HG03280 (cell line): ENCODE measurements at regions not wholly inside any gene's neighbourhood (a gene's known extent, or its start where the extent isn't known, plus 50 kb on each side); places are given as distances from the start of the nearest gene placed in this dataset.

Source experiments
- ATAC-seq: cut with Tn5 transposase; IDR thresholded peaks from one replicate; pipeline ENCODE4 v1.9.1; 2021; ENCODE audit warnings: mild to moderate bottlenecking, moderate library complexity; ENCODE audit not compliant: unreplicated experiment

DNA sequence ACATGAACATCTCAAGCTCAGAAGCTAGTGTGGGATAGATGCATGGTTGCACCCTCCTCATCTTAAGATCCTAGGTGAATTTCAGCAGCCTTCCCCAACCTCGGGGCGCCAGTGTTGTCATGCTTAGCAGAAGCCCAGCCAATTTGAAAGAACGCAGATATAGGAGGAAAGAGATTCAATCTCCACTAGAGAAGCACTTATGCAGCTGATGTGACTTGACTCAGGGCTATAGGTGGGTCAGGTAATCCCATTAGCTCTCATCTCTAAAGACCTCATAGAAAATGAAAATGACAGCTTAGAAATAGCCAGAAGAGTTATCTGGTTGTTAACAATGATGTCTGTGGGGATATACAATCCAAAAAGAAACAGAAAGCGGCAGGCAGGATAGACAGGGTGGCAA is 310.5 kb downstream of the GPAM start:
- ATAC-seq, result no peak

DNA sequence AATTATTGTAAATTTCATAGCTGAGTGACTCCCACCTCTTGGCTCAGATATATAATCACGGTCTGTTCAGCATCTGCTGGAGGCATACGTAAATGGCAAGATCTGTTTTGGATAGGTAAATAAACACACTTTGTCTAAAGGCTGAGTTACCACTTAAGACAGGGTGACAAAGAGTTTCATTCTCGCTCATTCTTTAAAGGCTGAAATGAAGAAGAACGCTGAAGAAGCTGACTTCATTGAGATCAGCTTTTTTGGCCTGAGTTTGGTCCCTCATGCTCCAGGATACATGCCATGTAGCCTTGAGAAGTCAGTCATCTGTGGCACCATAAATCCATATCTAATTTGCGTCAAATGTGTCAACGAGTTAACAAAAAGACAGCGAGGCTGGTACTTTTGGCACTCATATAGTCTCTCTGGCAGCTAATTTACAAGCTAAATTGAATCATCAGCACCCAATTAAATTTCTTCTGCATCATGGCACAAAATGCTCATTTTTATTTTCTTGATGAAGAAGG is 309.9 kb downstream of the GPAM start:
- ATAC-seq, result no peak

DNA sequence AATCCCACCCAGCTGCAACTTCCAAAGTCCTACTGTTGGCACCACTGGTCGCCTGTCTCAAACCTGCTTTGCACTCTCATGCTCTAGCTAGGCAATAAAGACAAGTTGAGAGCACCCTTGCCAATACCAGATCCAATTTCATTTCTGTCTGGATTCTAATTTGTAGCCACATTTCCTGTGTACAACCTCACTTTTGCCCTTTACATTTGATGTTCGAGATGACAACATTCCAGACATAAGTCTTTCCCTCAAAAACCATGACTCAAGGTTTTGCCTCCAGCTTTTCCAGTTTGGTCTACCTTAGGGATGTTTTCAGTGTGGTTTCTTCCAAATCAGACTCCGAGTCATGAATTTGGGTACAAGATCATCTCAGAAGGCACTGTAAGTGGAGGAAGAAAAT is 309.0 kb downstream of the GPAM start:
- no peak for ATAC-seq

DNA sequence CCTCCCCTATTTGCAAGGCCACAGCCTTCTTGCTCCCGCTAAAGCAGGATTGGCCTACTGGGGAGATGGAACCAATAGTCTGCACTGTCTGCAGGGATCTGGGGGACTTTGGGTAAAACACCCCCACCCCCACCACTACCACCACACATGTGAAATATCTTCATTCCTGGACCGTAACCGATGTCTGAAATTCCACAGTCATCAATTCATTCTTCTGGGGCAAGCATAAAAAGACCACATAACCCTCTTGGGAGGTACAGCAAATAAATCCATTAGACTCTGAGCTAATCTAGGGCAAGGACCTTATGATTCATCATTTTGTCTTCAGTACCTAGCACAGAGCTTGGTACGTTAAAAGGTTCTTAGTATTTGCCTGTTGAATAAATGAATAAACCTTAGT is 307.8 kb downstream of the GPAM start:
- no peak for ATAC-seq

DNA sequence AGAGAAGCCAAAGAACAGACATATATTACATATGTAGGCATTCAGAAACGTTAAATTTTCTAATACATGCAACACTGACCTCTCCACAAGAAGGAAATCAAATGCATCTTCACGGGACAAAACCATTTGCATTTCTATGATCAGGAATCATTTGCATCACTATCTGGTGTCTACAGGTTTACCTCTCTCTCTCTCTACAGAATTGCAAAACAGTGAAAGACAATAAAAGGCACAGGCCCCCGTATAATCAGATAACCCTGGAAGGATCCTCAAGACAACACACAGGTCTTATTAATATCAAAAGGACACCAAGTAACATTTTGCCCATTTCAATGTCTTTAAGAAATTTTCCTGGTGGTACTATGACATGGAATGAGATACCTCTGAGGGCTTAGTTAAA is 306.3 kb downstream of the GPAM start:
- ATAC-seq, result no peak

DNA sequence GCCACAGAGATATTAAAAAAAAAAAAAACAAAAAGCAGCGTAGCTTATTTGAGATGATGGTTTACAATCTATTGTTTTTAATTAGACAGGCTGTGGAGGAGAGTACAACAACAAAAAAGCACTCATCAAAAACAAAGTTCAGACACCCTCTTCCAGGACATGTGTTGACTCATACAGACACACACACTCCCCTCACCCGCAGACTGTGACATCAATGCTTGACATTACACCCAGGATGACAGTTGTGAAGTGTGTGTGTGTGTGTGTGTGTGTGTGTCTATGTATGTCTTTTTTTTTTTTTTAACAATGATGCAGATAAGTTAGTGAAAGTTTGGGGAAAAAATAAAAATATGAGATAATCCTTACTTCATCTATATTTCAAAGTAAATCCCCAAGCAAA is 303.6 kb downstream of the GPAM start:
- no peak for ATAC-seq

DNA sequence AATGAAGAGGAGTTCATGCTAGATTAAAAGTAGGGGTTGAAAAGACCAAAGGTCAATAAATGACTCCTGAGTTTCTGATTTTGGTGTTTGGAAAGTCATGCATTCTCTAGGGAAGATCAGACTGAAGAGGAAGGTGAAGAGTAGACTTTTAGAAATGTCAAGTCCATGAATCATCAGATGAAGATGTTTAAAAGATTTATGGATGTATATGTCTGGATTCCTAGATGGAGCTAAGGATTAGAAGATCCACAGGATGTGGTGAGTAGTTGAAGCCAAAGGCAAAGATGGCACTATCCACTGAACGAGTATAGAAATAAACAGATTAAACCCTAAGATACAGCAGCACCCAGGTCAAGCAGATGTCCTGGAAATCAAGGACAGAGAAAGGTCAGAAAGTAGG is 298.5 kb downstream of the GPAM start:
- ATAC-seq, result no peak

DNA sequence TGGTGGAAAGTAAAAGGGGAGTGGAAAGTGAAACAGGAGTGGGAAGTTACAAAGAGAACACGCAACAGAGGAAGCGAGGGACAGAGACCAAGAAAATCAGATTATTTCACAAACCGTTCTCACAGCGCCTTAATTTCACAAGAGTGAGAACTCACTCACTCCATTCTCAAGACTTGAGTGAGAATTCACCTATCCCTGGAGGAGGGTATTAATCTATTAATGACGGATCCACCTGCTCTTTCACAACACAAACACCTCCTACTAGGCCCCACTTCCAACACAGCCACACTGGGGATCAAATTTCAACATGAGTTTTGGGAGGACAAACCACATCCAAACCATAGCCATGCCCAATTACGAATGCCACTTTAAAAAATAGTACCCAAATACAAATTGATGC is 297.6 kb downstream of the GPAM start:
- no peak for ATAC-seq

DNA sequence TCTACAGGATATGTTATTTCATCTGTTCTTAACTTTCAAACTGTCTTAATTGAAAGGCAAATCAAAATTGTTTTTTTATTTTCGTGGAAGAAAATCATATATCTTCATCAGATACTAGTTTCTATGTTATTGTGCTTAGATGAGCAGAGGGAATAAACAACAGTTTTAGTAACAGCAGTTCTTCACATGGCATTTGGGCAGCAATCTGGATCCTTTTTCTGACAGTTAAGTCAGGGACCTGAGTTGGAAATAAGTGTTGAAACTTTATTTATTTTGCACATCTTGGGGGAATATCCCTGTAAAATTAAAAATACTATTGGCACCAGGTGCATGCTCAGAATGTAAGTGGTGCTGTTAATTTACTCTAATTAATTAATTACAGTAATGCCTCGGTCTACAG is 296.3 kb downstream of the GPAM start:
- ATAC-seq, result no peak

DNA sequence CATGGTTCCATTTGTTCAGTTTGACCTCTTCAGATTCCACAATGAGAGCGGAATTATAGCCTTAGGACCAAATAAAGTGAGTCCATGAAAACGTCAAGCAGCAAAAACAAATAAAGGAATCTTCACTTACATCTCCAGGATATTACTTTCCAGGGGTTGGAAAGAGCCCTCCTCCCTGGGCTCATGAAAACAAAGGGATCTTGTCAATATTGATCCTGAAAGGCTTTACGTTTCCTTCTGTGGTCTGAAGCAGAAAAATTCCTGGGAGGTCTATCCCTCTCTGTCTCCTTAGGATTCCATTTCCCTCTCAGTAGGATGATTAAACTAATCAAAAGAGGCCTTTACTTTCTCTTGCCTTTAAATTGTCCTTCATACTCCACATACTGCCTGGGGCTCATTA is 293.5 kb downstream of the GPAM start:
- no peak for ATAC-seq

DNA sequence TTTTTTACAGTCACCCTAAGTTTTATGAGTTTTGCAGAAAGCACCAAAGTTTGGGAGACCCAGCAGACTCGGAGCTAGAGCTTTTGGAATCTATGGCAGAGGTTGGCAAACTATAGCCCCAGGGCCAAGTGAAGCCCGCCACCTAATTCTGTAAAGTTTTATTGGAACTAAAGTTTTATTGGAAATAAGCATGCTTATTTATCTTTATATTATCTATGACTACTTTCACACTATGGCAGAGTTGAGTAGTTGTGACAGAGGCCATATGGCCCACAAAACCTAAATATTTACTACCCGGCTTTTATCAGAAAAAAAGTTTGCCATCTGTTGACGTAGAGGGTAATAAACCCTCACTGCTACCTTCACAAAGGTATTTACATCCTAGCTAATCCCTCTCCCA is 267.6 kb downstream of the GPAM start:
- no peak for ATAC-seq

DNA sequence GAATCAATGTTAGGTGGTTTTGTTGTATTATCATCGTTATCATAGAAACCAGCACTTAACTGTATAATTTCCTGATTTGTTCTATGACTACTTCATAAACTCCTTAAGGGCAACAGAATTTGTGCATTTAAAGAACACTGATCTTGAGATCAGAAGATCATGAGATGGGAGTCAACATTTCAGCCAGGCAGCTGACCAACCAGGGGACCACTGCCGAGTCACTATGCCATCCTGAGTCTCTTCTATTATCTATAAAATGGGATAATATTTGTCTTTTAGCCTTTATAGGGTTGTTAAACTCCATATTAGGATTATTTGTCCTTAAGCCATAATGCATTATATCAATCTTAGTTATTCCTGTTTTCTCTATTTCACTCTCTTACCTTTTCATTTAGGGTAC is 261.7 kb downstream of the GPAM start:
- no peak for ATAC-seq

DNA sequence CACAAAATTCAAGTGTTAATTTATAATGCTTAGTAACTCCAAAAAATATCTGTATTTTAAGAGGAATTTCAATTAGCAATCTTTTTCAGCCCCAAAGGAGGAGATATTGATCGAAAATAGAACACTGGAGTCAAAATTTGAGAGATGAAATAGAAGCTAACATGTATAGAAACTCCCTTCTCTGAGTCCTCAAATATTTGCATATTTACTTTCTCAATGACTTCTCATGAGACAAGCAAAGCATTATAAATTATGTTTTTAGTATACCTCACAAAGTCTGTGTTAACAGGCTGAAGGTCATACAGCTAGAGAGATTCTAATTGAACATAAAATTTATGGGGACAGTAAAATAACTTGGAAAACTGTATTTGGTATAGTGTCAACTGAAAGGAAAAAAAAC is 260.5 kb downstream of the GPAM start:
- no peak for ATAC-seq

DNA sequence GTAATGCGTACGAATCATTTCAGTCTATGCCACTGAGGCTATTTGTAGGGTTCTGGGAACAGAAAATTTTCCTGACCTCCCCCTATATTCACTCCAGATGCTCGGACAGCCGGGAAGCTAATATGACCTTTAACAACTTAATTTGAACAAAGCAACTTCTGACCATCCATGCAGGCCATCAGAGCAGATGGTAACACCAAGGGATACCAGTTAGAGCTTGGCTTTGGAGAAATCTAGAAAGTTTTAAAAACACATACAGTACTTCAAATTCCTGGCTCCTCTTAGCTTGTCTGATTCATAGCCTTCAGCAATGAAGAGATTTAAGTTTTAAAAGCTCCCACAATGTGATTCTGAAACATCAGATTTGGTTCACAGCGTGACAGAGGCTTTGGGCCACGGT is 257.3 kb downstream of the GPAM start:
- ATAC-seq, result no peak

DNA sequence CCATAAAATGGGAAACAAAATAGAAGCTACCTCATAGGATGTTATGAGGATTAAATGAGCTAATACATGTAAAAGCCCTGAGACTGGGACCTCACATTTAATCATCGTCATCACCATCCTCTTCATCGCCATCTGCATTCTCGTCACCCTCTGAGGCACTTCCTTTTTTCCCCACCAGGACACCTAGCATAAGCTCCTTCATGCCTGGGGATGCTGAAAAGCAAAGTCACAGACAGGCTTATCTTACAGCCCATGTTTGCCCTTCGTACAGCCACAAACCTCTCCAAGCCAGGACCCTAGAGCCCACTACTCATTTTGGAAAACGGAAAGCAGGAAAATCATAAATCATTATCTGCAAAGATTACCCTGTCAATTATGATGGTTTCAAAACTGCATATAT is 249.6 kb downstream of the GPAM start:
- no peak for ATAC-seq

DNA sequence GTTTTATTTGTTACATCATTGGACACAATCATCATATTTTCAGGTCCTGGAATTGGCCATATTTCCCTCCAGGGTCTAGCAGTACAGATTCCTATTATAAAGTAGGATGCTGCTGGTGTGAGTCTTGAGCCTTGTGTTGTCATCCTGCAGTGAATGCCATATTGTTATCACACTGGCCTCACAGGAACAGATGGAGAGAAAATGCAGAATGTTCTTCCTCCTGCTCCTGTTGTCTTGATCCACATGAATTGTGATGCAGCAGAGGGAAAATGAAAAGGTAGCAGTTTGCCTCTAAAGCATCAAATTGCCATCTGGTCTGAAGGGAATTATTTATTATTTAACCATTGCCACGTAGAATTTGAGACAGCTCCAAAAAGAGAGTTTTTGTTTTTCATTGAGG is 248.6 kb downstream of the GPAM start:
- ATAC-seq, result no peak

DNA sequence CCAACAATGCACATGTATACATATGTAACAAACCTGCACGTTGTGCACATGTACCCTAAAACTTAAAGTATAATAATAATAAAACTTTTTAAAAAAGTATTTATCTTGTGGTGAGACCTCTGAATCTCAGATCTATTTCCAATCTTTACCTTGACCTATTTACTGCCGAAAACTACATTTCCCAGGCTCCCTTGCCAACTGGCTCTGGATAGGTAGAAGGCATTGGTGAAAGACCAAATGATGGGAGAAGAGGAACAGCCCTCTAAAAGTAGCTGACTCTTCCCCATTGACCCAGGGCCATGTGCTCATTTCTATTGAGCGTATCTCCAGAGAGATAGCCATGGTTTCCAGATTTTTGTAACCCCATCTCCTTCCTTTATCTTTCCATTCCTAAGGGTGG is 247.4 kb downstream of the GPAM start:
- ATAC-seq, result no peak

DNA sequence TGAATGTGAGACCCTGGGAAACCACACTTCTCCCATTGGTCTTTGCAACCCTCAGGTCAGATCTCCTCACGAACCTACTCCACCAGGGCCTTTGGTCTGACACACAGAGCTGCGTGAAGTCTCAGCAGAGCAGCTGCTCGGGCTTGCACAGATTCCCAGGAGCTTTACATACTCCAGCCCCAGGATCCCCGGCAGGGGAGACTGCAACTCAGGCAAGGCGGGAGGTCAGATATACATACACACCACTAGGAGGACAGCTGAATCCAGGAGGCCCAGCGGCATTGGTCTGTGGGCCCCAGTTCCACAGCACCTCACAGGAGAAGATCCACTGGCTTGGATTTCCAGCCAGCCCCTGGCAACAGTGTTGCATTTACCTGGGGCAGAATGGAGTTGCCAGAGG is 239.2 kb downstream of the GPAM start:
- no peak for ATAC-seq

DNA sequence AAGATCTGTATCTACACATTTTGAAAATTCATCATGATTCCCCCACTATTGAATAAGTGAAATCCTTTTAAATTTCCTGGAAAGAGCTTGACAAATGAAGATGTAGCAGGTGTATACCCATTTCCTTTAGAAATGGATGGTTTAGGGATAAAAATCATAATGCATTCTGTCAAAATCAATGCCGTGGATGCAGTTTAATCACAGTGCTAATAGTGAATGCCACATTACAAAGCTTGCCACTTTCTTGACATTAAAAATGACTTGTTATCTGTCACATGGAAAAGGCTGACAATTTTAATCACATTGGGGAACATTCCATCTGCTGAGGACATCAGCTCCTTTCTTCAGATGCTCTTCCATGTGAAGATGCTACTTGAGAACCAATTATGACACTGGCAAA is 229.6 kb downstream of the GPAM start:
- no peak for ATAC-seq

DNA sequence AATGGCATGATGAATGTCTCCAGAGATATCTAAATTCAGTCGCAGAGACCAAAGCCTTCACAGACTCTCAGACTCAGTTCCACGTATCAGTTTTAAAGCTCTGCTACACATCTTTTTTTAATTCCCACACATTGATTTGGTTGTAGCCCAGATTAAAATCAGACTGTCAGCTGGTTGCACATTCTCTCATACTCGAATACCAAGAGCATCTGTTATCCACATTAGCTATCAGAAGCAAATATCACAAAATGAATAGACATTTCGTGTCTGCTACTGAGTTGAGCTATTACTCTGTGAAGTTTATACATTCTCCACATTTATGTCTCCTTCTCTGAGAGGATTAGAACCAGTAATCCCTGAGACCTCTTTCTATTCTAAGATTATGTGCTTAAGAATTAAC is 229.2 kb downstream of the GPAM start:
- no peak for ATAC-seq

DNA sequence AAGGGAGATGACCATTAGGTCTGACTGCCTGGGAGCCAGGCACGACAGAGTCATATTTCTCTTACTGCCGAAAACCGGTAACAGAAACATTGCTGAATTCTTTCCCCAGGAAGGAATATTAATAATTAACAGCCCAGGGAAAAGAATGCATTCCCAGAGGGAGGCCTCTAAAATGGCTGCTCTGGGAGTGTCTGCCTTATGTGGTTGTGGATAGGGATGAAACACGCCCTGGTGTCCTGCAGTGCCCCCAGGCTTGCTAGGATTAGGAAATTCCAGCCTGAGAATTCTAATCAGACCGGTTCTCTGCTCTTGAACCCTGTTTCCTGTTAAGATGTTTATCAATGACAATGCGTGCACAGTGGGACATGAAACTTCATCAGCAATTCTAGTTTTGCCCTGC is 226.7 kb downstream of the GPAM start:
- no peak for ATAC-seq

DNA sequence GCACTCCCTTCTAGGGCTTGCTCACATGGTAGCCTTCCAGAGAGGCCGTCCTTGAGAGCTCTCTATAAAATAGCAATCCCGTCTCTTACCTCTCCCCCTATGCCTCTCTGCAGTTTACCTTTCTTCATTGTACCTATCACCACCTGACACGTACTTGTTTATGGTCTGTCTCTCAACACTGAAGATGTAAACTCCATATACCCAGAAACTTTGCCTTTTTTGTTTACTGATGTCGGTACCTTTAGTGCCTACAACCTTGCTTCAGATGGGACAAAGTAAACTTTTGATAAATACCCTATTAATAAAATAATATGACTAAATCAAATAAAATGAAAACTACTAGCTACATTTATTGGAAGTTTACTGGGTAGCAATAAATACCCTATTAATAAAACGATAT is 220.6 kb downstream of the GPAM start:
- ATAC-seq, result no peak

DNA sequence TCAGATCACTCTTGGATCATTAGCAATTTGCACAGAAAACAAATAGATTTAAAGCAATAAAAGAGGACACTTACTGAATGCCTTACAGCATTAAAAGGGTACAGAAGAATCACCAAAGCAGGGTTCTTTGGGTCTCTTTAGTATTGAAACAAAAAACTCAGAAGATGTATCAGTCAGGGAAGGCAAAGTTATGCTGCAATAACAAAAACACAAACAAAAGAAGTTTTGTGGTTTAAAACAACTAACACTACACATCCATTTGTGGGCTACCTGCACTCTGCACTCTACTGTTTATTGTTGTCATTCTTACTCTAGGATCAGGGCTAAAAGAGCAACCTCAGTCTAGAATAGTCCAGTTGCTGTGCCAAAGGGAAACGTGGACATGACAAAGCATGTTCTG is 216.4 kb downstream of the GPAM start:
- no peak for ATAC-seq

DNA sequence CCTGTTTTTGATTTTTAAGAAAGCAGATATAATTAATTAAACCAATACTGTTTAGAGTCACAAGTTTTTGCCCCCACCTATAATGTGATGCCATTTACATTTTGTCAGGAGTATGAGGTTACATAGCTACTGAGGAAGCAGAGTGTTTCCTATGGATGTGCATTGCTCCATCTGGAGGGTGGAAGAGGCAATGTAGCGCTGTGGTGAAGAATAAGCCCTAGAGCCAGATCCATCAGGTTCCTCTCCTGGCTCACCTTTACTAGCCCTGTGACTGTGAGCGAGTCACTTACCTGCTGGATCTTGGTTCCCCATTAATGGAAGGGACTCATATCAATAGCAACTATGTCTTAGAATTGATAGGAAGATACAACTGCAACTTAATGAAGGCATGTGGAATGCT is 216.0 kb downstream of the GPAM start:
- no peak for ATAC-seq
